HL-60 (cell line): ENCODE measurements at regions not wholly inside any gene's neighbourhood (a gene's known extent, or its start where the extent isn't known, plus 50 kb on each side); places are given as distances from the start of the nearest gene placed in this dataset.
"Not testable (repeated sequence)": the region's sequence is repeated elsewhere in the genome, so short reads cannot be mapped to it uniquely, and the experiment has no call there.

Experiments
- DNase-seq, 2 experiments: peaks; one replicate each; pipeline ENCODE4 v3.0.0-alpha.2; 2010 to 2020; ENCODE audit warnings: low read depth in 1 of 2, low spot score in 1 of 2
- H3K27ac ChIP-seq: fragments of 250-450 bp; sonication (Bioruptor Pico); replicated peaks from 2 replicates; pipeline ENCODE4 v1.5.1; 2020; ENCODE audit warnings: mild to moderate bottlenecking, moderate library complexity
- H3K27me3 ChIP-seq: fragments of 250-450 bp; sonication (Bioruptor Pico); 2 replicates; pipeline ENCODE4 v1.5.1; 2021; ENCODE audit warnings: mild to moderate bottlenecking, moderate library complexity; ENCODE audit not compliant: insufficient read depth, poor library complexity, severe bottlenecking
- H3K4me3 ChIP-seq: replicated peaks from 2 replicates; pipeline ENCODE4 v1.5.1; 2011; ENCODE audit warnings: mild to moderate bottlenecking, control low read depth, low read length; ENCODE audit not compliant: insufficient read depth
- CTCF ChIP-seq: IDR thresholded peaks from one replicate; pipeline ENCODE4 v1.5.1; 2011; ENCODE audit warnings: low read length, control low read depth, inconsistent platforms; ENCODE audit not compliant: insufficient read depth
- GABPA ChIP-seq: IDR thresholded peaks from 2 replicates; pipeline ENCODE4 v1.6.1; 2012; ENCODE audit warnings: low read depth
- POLR2AphosphoS5 ChIP-seq: IDR thresholded peaks from 2 replicates; pipeline ENCODE4 v1.6.1; 2012; ENCODE audit warnings: low read depth
- REST ChIP-seq: IDR thresholded peaks from 2 replicates; pipeline ENCODE4 v1.6.1; 2012; ENCODE audit warnings: low read depth; ENCODE audit not compliant: insufficient replicate concordance
- SPI1 ChIP-seq: IDR thresholded peaks from 2 replicates; pipeline ENCODE4 v1.6.1; 2012; ENCODE audit warnings: low read depth, mild to moderate bottlenecking, borderline replicate concordance

DNA sequence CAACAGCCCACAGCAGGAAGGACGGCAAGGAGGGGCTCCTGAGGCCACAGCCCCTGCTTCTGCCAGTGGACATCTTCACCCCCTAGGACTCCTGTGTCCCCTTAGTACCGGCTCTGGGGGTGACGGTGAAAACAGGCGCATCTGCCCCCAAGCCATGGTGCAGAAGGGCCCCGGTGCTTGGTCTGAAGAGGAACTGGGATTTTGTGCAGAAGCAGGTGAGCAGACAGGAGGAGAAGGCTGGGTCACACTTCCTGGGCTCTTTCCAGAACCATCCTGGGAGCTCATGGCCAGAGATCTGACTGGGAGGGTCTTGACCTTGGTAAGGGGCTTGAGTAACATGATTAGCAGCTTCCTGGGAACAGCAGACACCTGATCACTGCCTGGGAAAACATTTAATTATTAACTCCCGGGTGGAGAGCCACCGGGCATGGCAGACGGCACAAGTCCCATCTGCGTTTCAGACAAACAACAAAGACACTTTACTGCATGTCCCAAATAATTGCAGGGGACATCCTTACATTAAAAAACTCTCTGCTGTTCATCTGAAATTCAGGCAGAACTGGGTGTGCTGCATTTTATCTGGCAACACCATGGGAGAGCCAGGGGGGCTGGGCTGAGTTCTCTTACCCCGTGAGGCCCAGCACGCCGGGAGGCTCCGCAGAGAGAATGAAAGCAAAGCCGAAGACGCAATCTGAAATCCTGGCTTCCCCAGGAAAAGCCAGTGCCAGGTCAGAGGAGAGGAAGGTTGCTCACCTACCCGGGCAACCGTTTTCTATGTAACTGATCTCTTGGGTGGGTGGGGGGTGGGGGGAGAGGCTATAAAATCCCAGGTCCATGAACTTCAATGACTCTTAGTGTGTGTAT lies 1542.8 kb downstream of the TSPY10 start:
- Histone ChIP-seq H3K27ac (no peak overlapping the region), H3K4me3 (no peak overlapping the region), H3K27me3 (no peaks in the 10 kb centered on the region)
- TF ChIP-seq CTCF: no peak
- TF ChIP-seq REST: no peak
- no peak for TF ChIP-seq POLR2AphosphoS5
- TF ChIP-seq SPI1: no peak
- no peak for TF ChIP-seq GABPA
- DNase-seq: no peak

GRCh38 chrY:11085801-11086200 lies 1558.1 kb downstream of the TSPY10 start:
- H3K4me3 ChIP-seq, H3K27me3 ChIP-seq, H3K27ac ChIP-seq, DNase-seq: not testable (repeated sequence)

DNA sequence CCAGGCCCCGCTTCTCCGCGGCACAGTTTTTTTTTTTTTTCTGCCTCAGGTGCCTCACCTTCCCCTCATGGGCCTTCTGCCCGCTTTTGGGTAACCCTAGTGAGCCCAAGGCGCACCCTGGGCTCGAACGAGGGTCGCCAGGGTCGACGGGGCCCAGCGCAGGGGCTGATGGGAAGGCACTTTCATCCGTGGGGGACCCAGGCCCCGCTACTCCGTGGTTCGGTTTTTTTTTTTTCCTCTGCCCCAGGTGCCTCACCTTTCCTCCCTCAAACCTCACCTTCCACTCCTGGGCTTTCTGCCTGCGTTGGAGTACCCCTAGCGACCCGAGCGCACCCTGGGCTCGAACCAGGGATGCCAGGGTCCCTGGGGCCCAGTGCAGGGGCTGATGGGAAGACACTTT lies 1569.8 kb downstream of the TSPY10 start:
- H3K27me3 ChIP-seq, H3K4me3 ChIP-seq, H3K27ac ChIP-seq, DNase-seq: not testable (repeated sequence)

DNA sequence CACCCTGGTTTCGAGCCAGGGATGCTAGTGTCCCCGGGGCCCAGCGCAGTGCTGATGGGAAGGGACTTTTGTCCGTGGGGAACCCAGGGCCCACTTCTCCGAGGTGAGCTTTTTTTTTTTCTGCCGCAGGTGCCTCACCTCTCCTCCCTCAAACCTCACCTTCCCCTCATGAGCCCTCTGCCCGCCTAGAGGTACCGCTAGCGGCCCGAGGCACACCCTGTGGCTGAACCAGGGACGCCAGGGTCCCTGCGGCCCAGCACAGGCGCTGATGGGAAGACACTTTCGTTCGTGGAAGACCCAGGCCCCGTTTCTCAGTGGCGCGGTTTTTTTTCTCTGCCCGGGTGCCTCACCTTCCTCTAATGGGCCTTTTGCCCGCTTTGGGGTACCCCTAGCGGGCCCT lies 1570.7 kb downstream of the TSPY10 start:
- not testable (repeated sequence) for H3K27ac ChIP-seq, H3K4me3 ChIP-seq, DNase-seq, H3K27me3 ChIP-seq

GRCh38 chrY:11099004-11099403 lies 1571.3 kb downstream of the TSPY10 start:
- H3K27ac ChIP-seq: no peak overlapping the region
- H3K27me3 ChIP-seq: no peaks in the 10 kb centered on the region
- no peak for DNase-seq
- H3K4me3 ChIP-seq: no peak overlapping the region
- TF ChIP-seq POLR2AphosphoS5: no peak
- no peak for TF ChIP-seq SPI1
- no peak for TF ChIP-seq CTCF
- TF ChIP-seq GABPA: no peak
- no peak for TF ChIP-seq REST

GRCh38 chrY:11100472-11100871 lies 1572.8 kb downstream of the TSPY10 start:
- not testable (repeated sequence) for DNase-seq, H3K27ac ChIP-seq, H3K4me3 ChIP-seq, H3K27me3 ChIP-seq

DNA sequence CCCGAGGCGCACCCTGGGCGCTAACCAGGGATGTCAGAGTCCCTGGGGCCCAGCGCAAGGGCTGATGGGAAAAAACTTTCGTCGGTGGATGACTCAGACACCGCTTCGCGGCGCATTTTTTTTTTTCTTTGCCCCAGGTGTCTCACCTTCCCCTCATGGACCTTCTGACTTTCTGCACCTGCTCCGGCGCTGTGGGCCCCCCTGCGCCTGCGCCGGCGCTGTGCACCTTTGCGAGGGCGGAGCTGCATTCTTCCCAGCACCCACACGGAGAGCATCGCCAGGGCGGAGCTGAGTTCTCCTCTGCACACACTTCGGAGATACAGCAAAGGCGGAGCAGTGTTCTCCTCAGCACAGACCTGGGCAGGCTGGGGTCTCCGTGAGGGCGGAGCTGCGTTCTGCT lies 1575.3 kb downstream of the TSPY10 start:
- not testable (repeated sequence) for H3K27me3 ChIP-seq, H3K4me3 ChIP-seq, DNase-seq, H3K27ac ChIP-seq

GRCh38 chrY:11107127-11107918 lies 1579.6 kb downstream of the TSPY10 start:
- not testable (repeated sequence) for H3K27me3 ChIP-seq, H3K27ac ChIP-seq, H3K4me3 ChIP-seq, DNase-seq

DNA sequence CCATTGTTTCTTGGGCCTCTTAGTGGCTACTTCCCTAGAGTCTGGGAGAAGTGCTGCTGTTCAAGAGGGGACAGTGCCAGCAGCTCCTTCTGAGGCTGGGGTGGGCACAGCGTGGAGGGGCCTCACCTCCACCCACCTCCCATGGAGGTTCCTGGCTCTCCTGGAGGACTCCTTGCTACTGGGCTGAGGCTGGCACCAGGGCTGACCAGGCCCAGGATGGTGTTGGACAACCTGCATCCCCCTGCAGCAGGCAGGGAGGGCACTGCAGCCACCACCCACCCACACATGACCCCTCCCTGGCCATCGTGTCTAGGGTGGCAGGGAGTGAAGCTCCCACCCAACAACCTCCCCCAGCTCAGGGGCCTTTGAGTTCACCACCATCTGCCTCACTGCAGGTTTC lies 1549.3 kb upstream of the USP9Y start:
- H3K4me3 ChIP-seq, DNase-seq, H3K27me3 ChIP-seq: not testable (repeated sequence)

More for the DNA sequence above, 1549.3 kb upstream of the USP9Y start:
- H3K27ac ChIP-seq: not testable (repeated sequence)
